Epidermal melanocyte (primary cell): ENCODE measurements at regions not wholly inside any gene's neighbourhood (a gene's known extent, or its start where the extent isn't known, plus 50 kb on each side); places are given as distances from the start of the nearest gene placed in this dataset.
"Not testable (repeated sequence)": the region's sequence is repeated elsewhere in the genome, so short reads cannot be mapped to it uniquely, and the experiment has no call there.

Source experiments
- DNase-seq: peaks from one replicate; pipeline ENCODE4 v3.0.0; 2011; ENCODE audit warnings: low spot score; ENCODE audit not compliant: insufficient read length

GRCh38 chr2:193270816-193271215 is 1076.1 kb upstream of the TMEFF2 start:
- DNase-seq = no peak

- peak; percentile 36 for DNase-seq
Observed at GRCh38 chr2:193267496-193268002, 1072.8 kb upstream of the TMEFF2 start.

- no peak for DNase-seq
Observed at GRCh38 chr2:193253014-193253530, 1058.3 kb upstream of the TMEFF2 start.

GRCh38 chr2:193251909-193252308 is 1057.2 kb upstream of the TMEFF2 start:
- no peak for DNase-seq

- no peak for DNase-seq
Observed at GRCh38 chr2:193250389-193250788, 1055.7 kb upstream of the TMEFF2 start.

- no peak for DNase-seq
Observed at GRCh38 chr2:193240752-193241151, 1046.0 kb upstream of the TMEFF2 start.

GRCh38 chr2:193231634-193232033 is 1036.9 kb upstream of the TMEFF2 start:
- DNase-seq = no peak

- no peak for DNase-seq
Observed at GRCh38 chr2:193228276-193228675, 1033.5 kb upstream of the TMEFF2 start.

GRCh38 chr2:193222454-193222853 is 1027.7 kb upstream of the TMEFF2 start:
- DNase-seq = no peak

GRCh38 chr2:193219413-193219812 is 1024.7 kb upstream of the TMEFF2 start:
- DNase-seq = no peak

GRCh38 chr2:193201583-193201982 is 1006.9 kb upstream of the TMEFF2 start:
- DNase-seq = no peak

- DNase-seq = no peak
Observed at GRCh38 chr2:193199322-193199721, 1004.6 kb upstream of the TMEFF2 start.

- DNase-seq = no peak
Observed at GRCh38 chr2:193187816-193188215, 993.1 kb upstream of the TMEFF2 start.

- DNase-seq = not testable (repeated sequence)
Observed at GRCh38 chr2:193170981-193171380, 976.2 kb upstream of the TMEFF2 start.

- DNase-seq = no peak
Observed at GRCh38 chr2:193156480-193156879, 961.7 kb upstream of the TMEFF2 start.

GRCh38 chr2:193154076-193154475 is 959.3 kb upstream of the TMEFF2 start:
- DNase-seq = no peak

GRCh38 chr2:193153576-193153975 is 958.8 kb upstream of the TMEFF2 start:
- DNase-seq = no peak

- not testable (repeated sequence) for DNase-seq
Observed at GRCh38 chr2:193142467-193142866, 947.7 kb upstream of the TMEFF2 start.

- no peak for DNase-seq
Observed at GRCh38 chr2:193141998-193142397, 947.3 kb upstream of the TMEFF2 start.

GRCh38 chr2:193140895-193141294 is 946.2 kb upstream of the TMEFF2 start:
- DNase-seq = not testable (repeated sequence)

- DNase-seq = no peak
Observed at GRCh38 chr2:193124815-193125214, 930.1 kb upstream of the TMEFF2 start.

GRCh38 chr2:193114827-193115226 is 920.1 kb upstream of the TMEFF2 start:
- no peak for DNase-seq

GRCh38 chr2:193112986-193113385 is 918.3 kb upstream of the TMEFF2 start:
- no peak for DNase-seq

GRCh38 chr2:193103064-193103463 is 908.3 kb upstream of the TMEFF2 start:
- DNase-seq = no peak
